Panc1 (cell line): ENCODE measurements at regions not wholly inside any gene's neighbourhood (a gene's known extent, or its start where the extent isn't known, plus 50 kb on each side); places are given as distances from the start of the nearest gene placed in this dataset.

Experiments
- ATAC-seq: fragments of 200-7000 bp; cut with Tn5 transposase; 2 replicates; pipeline ENCODE4 v1.9.1; 2020; ENCODE audit warnings: mild to moderate bottlenecking, moderate library complexity
- BruUV-seq: library from RNA; stranded (reverse); fragments of 400-500 nt; replicated peaks from 2 replicates; lab custom pipeline; 2021; lab: Mats Ljungman, UMichigan
- CTCF ChIA-PET: fragments of 300-600 bp; sonication (Branson Sonifier 250); formaldehyde crosslinking; loops from one replicate; lab custom pipeline; 2022; ENCODE audit warnings: antibody characterized with exemption; lab: Charles Lee
- POLR2A ChIA-PET: fragments of 300-600 bp; sonication (Branson Sonifier 250); formaldehyde crosslinking; loops from one replicate; lab custom pipeline; 2022; ENCODE audit warnings: antibody characterized with exemption; lab: Charles Lee
- DNase-seq: peaks from one replicate; pipeline ENCODE4 v3.0.0-alpha.2; 2010; ENCODE audit warnings: low read depth, low spot score
- H3K27ac ChIP-seq: 2 replicates; pipeline ENCODE4 v1.5.1; 2011; ENCODE audit warnings: mild to moderate bottlenecking, low read length, inconsistent platforms
- H3K27me3 ChIP-seq: fragments of 200-500 bp; sonication (Bioruptor generic); 2 replicates; pipeline ENCODE4 v1.6.0; 2014; ENCODE audit warnings: low read length, inconsistent platforms; ENCODE audit not compliant: control insufficient read depth, insufficient read depth
- H3K36me3 ChIP-seq: fragments of 200-500 bp; sonication (Bioruptor generic); 2 replicates; pipeline ENCODE4 v1.5.1; 2014; ENCODE audit warnings: inconsistent platforms, mild to moderate bottlenecking, low read length, moderate library complexity; ENCODE audit not compliant: control insufficient read depth, insufficient read depth
- H3K4me1 ChIP-seq: 2 replicates; pipeline ENCODE4 v1.5.1; 2011; ENCODE audit warnings: inconsistent platforms, mild to moderate bottlenecking, low read length, moderate library complexity; ENCODE audit not compliant: control insufficient read depth, insufficient read depth
- H3K4me3 ChIP-seq, 2 experiments: 2 replicates each; pipeline ENCODE4 v1.5.1; 2011 to 2012; ENCODE audit warnings: low read depth in 2 of 2, low read length in 2 of 2, mild to moderate bottlenecking in 2 of 2, inconsistent platforms in 1 of 2, moderate library complexity in 1 of 2
- H3K9me3 ChIP-seq: fragments of 200-500 bp; sonication (Bioruptor generic); 2 replicates; pipeline ENCODE4 v1.5.1; 2014; ENCODE audit warnings: low read depth, mild to moderate bottlenecking, inconsistent platforms, low read length, moderate library complexity; ENCODE audit not compliant: control insufficient read depth, insufficient read depth
- POLR2AphosphoS5 ChIP-seq: IDR thresholded peaks from 2 replicates; pipeline ENCODE4 v1.6.1; 2012; ENCODE audit warnings: mild to moderate bottlenecking, low read depth, low read length, moderate library complexity
- SIN3A ChIP-seq: IDR thresholded peaks from 2 replicates; pipeline ENCODE4 v1.6.1; 2012; ENCODE audit warnings: low read depth, mild to moderate bottlenecking, low read length, moderate library complexity, borderline replicate concordance; ENCODE audit not compliant: insufficient read depth
- TCF7L2 ChIP-seq: IDR thresholded peaks from 2 replicates; pipeline ENCODE4 v1.6.1; 2011; ENCODE audit warnings: mild to moderate bottlenecking, low read depth, low read length, inconsistent platforms
- in situ Hi-C: cut with HindIII; loops from 2 replicates; pipeline ENCODE4 v1.10.0; 2016; ENCODE audit warnings: low sequenced_read_pairs, low pct_unique_long_range_greater_than_20kb
- intact Hi-C: fragments of 100-400 bp; cut with micrococcal nuclease; formaldehyde crosslinking; loops from one replicate; pipeline ENCODE4 v1.10.0; 2022; ENCODE audit not compliant: unreplicated experiment
- TF ChIP-seq, protein P1 (sequence below), 2 experiments: IDR thresholded peaks; 2 replicates each; pipeline ENCODE4 v1.6.1; 2011 to 2012; ENCODE audit warnings: low read depth in 2 of 2, control low read depth in 1 of 2, low read length in 1 of 2, mild to moderate bottlenecking in 1 of 2, moderate library complexity in 1 of 2; ENCODE audit not compliant: insufficient read depth in 1 of 2
- TF ChIP-seq, protein P2 (sequence below): fragments of 450-650 bp; IDR thresholded peaks from 2 replicates; pipeline ENCODE4 v1.5.1; 2017; ENCODE audit warnings: mild to moderate bottlenecking

DNA sequence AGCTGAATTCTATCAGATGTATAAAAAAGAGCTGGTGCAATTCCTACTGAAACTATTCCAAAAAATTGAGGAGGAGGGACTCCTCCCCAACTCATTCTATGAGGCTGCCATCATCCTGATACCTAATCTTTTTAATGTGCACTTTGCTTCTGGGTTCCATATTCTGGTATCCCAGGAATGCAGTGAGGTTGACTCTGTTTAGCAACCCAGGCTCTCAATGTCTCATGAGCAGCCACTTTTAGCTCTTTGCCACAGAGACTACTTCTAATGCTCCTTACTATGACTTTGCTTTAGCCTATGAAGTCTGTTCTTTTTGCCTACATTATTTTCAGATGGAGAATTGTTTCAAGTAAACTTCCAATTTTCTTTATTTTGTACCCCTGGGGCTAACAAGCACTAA, 185.5 kb upstream of the NRSN1 start:
- DNase-seq = no peak
- TF ChIP-seq SIN3A = no peak
- TF ChIP-seq POLR2AphosphoS5 = no peak
- TF ChIP-seq, protein P1, sequence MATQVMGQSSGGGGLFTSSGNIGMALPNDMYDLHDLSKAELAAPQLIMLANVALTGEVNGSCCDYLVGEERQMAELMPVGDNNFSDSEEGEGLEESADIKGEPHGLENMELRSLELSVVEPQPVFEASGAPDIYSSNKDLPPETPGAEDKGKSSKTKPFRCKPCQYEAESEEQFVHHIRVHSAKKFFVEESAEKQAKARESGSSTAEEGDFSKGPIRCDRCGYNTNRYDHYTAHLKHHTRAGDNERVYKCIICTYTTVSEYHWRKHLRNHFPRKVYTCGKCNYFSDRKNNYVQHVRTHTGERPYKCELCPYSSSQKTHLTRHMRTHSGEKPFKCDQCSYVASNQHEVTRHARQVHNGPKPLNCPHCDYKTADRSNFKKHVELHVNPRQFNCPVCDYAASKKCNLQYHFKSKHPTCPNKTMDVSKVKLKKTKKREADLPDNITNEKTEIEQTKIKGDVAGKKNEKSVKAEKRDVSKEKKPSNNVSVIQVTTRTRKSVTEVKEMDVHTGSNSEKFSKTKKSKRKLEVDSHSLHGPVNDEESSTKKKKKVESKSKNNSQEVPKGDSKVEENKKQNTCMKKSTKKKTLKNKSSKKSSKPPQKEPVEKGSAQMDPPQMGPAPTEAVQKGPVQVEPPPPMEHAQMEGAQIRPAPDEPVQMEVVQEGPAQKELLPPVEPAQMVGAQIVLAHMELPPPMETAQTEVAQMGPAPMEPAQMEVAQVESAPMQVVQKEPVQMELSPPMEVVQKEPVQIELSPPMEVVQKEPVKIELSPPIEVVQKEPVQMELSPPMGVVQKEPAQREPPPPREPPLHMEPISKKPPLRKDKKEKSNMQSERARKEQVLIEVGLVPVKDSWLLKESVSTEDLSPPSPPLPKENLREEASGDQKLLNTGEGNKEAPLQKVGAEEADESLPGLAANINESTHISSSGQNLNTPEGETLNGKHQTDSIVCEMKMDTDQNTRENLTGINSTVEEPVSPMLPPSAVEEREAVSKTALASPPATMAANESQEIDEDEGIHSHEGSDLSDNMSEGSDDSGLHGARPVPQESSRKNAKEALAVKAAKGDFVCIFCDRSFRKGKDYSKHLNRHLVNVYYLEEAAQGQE (IDR thresholded peaks at IDR 0.05; ENCODE audit: insufficient read depth in 1 of 2, low read depth in 2 of 2, low read length in 1 of 2) = no peak
- TF ChIP-seq TCF7L2 = no peak
- TF ChIP-seq, protein P2, sequence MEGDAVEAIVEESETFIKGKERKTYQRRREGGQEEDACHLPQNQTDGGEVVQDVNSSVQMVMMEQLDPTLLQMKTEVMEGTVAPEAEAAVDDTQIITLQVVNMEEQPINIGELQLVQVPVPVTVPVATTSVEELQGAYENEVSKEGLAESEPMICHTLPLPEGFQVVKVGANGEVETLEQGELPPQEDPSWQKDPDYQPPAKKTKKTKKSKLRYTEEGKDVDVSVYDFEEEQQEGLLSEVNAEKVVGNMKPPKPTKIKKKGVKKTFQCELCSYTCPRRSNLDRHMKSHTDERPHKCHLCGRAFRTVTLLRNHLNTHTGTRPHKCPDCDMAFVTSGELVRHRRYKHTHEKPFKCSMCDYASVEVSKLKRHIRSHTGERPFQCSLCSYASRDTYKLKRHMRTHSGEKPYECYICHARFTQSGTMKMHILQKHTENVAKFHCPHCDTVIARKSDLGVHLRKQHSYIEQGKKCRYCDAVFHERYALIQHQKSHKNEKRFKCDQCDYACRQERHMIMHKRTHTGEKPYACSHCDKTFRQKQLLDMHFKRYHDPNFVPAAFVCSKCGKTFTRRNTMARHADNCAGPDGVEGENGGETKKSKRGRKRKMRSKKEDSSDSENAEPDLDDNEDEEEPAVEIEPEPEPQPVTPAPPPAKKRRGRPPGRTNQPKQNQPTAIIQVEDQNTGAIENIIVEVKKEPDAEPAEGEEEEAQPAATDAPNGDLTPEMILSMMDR = no peak
- no peaks in the 10 kb centered on the region for H3K9me3 ChIP-seq
- intact Hi-C loops = no loop called here
- H3K4me1 ChIP-seq = no peaks in the 10 kb centered on the region
- no peaks in the 10 kb centered on the region for H3K27me3 ChIP-seq
- H3K36me3 ChIP-seq = no peaks in the 10 kb centered on the region
- no peak for ATAC-seq
- POLR2A ChIA-PET = no interaction called here
- CTCF ChIA-PET = no interaction called here
- H3K4me3 ChIP-seq = no peak overlapping the region
- in situ Hi-C loops = no loop called here
- H3K27ac ChIP-seq = no peak overlapping the region
- no TSS peak for BruUV-seq

DNA sequence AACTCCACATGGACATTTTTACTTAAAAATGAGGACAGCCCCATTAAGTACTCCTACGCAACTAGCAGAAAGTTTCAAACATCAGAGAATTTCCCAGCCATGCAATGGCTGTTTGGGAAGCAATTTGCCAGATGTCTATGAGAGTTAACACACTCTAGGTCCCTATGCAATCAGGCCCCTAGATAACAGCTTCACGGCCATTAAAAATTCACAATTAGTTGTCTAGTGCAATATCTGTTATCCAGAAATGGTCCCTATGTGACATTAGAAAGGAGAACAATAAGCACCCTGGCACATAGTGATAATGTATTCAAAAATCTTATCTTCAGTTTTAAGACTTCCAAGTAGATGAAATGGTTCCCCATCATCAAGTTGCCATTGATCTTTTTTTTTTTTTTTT, 174.3 kb upstream of the NRSN1 start:
- POLR2A ChIA-PET = no interaction called here

More for the DNA sequence above, 174.3 kb upstream of the NRSN1 start:
- Histone ChIP-seq H3K4me1 (no peaks in the 10 kb centered on the region), H3K4me3 (no peak overlapping the region), H3K27ac (no peak overlapping the region), H3K27me3 (no peaks in the 10 kb centered on the region), H3K36me3 (no peaks in the 10 kb centered on the region), H3K9me3 (no peaks in the 10 kb centered on the region; the same call in 1 of the 2 replicates)
- TF ChIP-seq POLR2AphosphoS5 (no peak), TCF7L2 (no peak), SIN3A (no peak)
- TF ChIP-seq, protein P1 (IDR thresholded peaks at IDR 0.05; ENCODE audit: insufficient read depth in 1 of 2, low read depth in 2 of 2, low read length in 1 of 2) = no peak
- TF ChIP-seq, protein P2 = no peak
- intact Hi-C loops = no loop called here
- CTCF ChIA-PET = no interaction called here
- in situ Hi-C loops = no loop called here
- no peak for DNase-seq
- ATAC-seq = no peak
- BruUV-seq = no TSS peak
